ENCODE measurements at regions not wholly inside any gene's neighbourhood (a gene's known extent, or its start where the extent isn't known, plus 50 kb on each side); places are given as distances from the start of the nearest gene placed in this dataset.

DNA sequence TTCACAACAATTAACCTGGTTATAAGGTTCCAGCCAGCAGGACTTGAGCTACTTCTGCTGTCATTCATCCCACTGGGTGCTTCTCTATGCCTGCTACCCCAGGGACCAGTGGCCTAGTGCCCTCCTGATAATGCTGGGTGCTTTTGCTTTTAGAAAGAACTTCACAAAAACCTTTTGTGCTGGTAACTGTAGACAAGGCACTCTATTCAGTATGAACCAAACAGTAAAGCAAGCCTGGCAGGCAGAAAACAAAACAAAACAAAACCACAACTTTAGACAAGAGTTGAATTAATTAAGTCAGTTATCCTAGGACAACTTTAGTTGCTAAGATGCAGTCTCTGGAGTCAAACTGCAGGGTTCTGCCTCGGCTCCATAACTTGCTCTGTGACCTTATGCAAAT is 61.9 kb upstream of the ADGRL2 start:
- TF ChIP-seq, protein P1, sequence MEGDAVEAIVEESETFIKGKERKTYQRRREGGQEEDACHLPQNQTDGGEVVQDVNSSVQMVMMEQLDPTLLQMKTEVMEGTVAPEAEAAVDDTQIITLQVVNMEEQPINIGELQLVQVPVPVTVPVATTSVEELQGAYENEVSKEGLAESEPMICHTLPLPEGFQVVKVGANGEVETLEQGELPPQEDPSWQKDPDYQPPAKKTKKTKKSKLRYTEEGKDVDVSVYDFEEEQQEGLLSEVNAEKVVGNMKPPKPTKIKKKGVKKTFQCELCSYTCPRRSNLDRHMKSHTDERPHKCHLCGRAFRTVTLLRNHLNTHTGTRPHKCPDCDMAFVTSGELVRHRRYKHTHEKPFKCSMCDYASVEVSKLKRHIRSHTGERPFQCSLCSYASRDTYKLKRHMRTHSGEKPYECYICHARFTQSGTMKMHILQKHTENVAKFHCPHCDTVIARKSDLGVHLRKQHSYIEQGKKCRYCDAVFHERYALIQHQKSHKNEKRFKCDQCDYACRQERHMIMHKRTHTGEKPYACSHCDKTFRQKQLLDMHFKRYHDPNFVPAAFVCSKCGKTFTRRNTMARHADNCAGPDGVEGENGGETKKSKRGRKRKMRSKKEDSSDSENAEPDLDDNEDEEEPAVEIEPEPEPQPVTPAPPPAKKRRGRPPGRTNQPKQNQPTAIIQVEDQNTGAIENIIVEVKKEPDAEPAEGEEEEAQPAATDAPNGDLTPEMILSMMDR (IDR thresholded peaks at IDR 0.05) = no peak
- TF ChIP-seq POLR2A (IDR thresholded peaks at IDR 0.05) = no peak
